DND-41 (cell line): ENCODE measurements at regions not wholly inside any gene's neighbourhood (a gene's known extent, or its start where the extent isn't known, plus 50 kb on each side); places are given as distances from the start of the nearest gene placed in this dataset.
"Not testable (repeated sequence)": the region's sequence is repeated elsewhere in the genome, so short reads cannot be mapped to it uniquely, and the experiment has no call there.

Experiments used
- ATAC-seq: fragments of 200-7000 bp; cut with Tn5 transposase; 3 replicates; pipeline ENCODE4 v1.9.1; 2021; ENCODE audit warnings: low read depth; ENCODE audit not compliant: insufficient read depth
- DNase-seq: peaks from one replicate; pipeline ENCODE4 v3.0.0-alpha.2; 2020
- H2AFZ ChIP-seq: 2 replicates; pipeline ENCODE4 v1.6.0; 2012; ENCODE audit warnings: low read depth, low read length
- H3K27ac ChIP-seq: 2 replicates; pipeline ENCODE4 v1.5.1; 2012; ENCODE audit warnings: low read length, inconsistent platforms
- H3K27me3 ChIP-seq: fragments of 200-600 bp; sonication (generic); 2 replicates; pipeline ENCODE4 v1.6.0; 2012; ENCODE audit warnings: low read length, mild to moderate bottlenecking, inconsistent platforms; ENCODE audit not compliant: insufficient read depth, poor library complexity
- H3K36me3 ChIP-seq: 2 replicates; pipeline ENCODE4 v1.5.1; 2012; ENCODE audit warnings: low read length, inconsistent platforms; ENCODE audit not compliant: insufficient read depth
- H3K4me1 ChIP-seq: 2 replicates; pipeline ENCODE4 v1.5.1; 2012; ENCODE audit warnings: mild to moderate bottlenecking, low read length; ENCODE audit not compliant: insufficient read depth
- H3K4me2 ChIP-seq: 2 replicates; pipeline ENCODE4 v1.6.0; 2012; ENCODE audit warnings: mild to moderate bottlenecking, moderate library complexity, low read length, inconsistent platforms; ENCODE audit not compliant: insufficient read depth
- H3K4me3 ChIP-seq, 2 experiments: fragments of 200-600 bp in 1 of 2; shearing (Covaris generic) in 1 of 2; 2 replicates each; pipeline ENCODE4 v1.5.1; 2012 to 2016; ENCODE audit warnings: inconsistent platforms in 2 of 2, low read length in 2 of 2, mild to moderate bottlenecking in 2 of 2, low read depth in 1 of 2, moderate library complexity in 1 of 2
- H3K79me2 ChIP-seq: 2 replicates; pipeline ENCODE4 v1.6.0; 2012; ENCODE audit warnings: low read length, inconsistent platforms; ENCODE audit not compliant: insufficient read depth
- H3K9ac ChIP-seq: 2 replicates; pipeline ENCODE4 v1.6.0; 2012; ENCODE audit warnings: low read depth, mild to moderate bottlenecking, inconsistent platforms, low read length, moderate library complexity
- H3K9me3 ChIP-seq: 2 replicates; pipeline ENCODE4 v1.5.1; 2012; ENCODE audit warnings: low read length, moderate library complexity, mild to moderate bottlenecking, inconsistent platforms; ENCODE audit not compliant: insufficient read depth, severe bottlenecking
- H4K20me1 ChIP-seq: 2 replicates; pipeline ENCODE4 v1.6.0; 2012; ENCODE audit warnings: low read length; ENCODE audit not compliant: insufficient read depth
- CTCF ChIP-seq: IDR thresholded peaks from 2 replicates; pipeline ENCODE4 v1.5.1; 2012; ENCODE audit warnings: borderline replicate concordance, low read length, moderate library complexity, mild to moderate bottlenecking; ENCODE audit not compliant: poor library complexity, severe bottlenecking; ENCODE audit errors: extremely low read depth
- EZH2 ChIP-seq: IDR thresholded peaks from 3 replicates; pipeline ENCODE4 v1.6.1; 2012; ENCODE audit warnings: borderline replicate concordance, low read depth, mild to moderate bottlenecking, moderate library complexity, low read length, inconsistent platforms; ENCODE audit not compliant: severe bottlenecking

- H3K4me2 ChIP-seq, H3K9ac ChIP-seq, DNase-seq: not testable (repeated sequence)
These were observed 254.9 kb upstream of the GULP1 start for GRCh38 chr2:188036786-188037185.

GRCh38 chr2:188039307-188039706 lies 252.4 kb upstream of the GULP1 start:
- Histone ChIP-seq H3K36me3 (no peaks in the 10 kb centered on the region), H3K27me3 (no peaks in the 10 kb centered on the region), H3K4me2 (no peak overlapping the region), H3K9me3 (no peaks in the 10 kb centered on the region), H3K4me1 (no peaks in the 10 kb centered on the region), H2AFZ (no peak overlapping the region), H4K20me1 (no peaks in the 10 kb centered on the region), H3K4me3 (no peak overlapping the region), H3K9ac (no peak overlapping the region), H3K79me2 (no peaks in the 10 kb centered on the region), H3K27ac (no peak overlapping the region)
- no peak for TF ChIP-seq CTCF
- no peak for TF ChIP-seq EZH2
- DNase-seq (no peak), ATAC-seq (no peak)

More at GRCh38 chr2:188036786-188037185, 254.9 kb upstream of the GULP1 start:
- H3K9me3 ChIP-seq, H3K27me3 ChIP-seq, ATAC-seq, H3K36me3 ChIP-seq, H3K4me1 ChIP-seq, H2AFZ ChIP-seq, H4K20me1 ChIP-seq, H3K4me3 ChIP-seq, H3K27ac ChIP-seq, H3K79me2 ChIP-seq: not testable (repeated sequence)

DNA sequence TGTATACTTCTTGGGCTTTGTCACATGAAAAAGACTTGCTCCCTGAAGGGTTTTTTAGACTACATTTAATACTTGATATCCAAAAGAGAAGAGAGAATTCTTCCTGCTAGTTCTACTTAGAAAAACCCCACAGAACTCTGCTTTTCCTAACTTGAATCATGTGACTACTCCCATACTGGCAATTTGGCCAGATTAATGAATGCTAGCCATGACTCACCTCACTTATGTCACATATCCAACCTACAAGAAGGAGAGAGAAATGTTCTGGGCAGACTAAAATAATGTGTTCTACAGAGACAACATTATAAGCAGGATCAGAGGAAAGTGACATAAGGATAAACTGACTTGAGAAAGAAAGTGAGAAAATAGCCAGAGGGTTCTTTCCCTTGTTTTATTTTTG lies 249.3 kb upstream of the GULP1 start:
- DNase-seq (no peak), ATAC-seq (no peak)
- no peak overlapping the region for H3K27ac ChIP-seq
- no peaks in the 10 kb centered on the region for H3K36me3 ChIP-seq
- no peaks in the 10 kb centered on the region for H3K27me3 ChIP-seq
- H3K79me2 ChIP-seq = no peaks in the 10 kb centered on the region
- no peaks in the 10 kb centered on the region for H4K20me1 ChIP-seq
- no peak overlapping the region for H3K9ac ChIP-seq
- no peak overlapping the region for H2AFZ ChIP-seq
- H3K4me3 ChIP-seq = no peak overlapping the region
- TF ChIP-seq EZH2 (no peak), CTCF (no peak)
- no peaks in the 10 kb centered on the region for H3K9me3 ChIP-seq
- no peaks in the 10 kb centered on the region for H3K4me1 ChIP-seq
- no peak overlapping the region for H3K4me2 ChIP-seq

DNA sequence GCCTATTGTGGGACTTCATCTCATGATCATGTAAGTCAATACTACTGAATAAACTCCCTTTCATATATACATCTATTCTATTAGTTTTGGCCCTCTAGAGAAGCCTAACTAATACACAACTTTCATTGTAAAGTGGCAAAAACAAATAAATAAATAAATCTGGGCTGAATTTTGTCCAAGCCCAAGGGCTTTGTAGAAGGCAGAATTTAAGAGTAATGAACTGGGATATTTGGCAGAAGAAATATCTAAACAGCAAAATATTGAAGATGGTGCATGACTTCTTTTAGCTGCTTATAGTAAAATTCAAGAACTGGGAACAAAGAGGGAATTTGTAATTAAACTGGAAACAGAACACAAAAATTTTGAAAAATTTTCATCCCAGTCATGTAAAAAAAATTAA lies 246.7 kb upstream of the GULP1 start:
- H3K27me3 ChIP-seq = no peaks in the 10 kb centered on the region
- no peak overlapping the region for H2AFZ ChIP-seq
- no peak overlapping the region for H3K27ac ChIP-seq
- no peak for TF ChIP-seq CTCF
- TF ChIP-seq EZH2 = no peak
- H3K4me2 ChIP-seq = no peak overlapping the region
- H3K36me3 ChIP-seq = no peaks in the 10 kb centered on the region
- ATAC-seq (no peak), DNase-seq (no peak)
- H3K4me3 ChIP-seq = no peak overlapping the region
- no peak overlapping the region for H3K9ac ChIP-seq
- no peaks in the 10 kb centered on the region for H4K20me1 ChIP-seq
- no peaks in the 10 kb centered on the region for H3K79me2 ChIP-seq
- no peaks in the 10 kb centered on the region for H3K4me1 ChIP-seq
- H3K9me3 ChIP-seq = no peaks in the 10 kb centered on the region
